IPS-NIHi7 (cell line): ENCODE measurements at regions not wholly inside any gene's neighbourhood (a gene's known extent, or its start where the extent isn't known, plus 50 kb on each side); places are given as distances from the start of the nearest gene placed in this dataset.
"Not testable (repeated sequence)": the region's sequence is repeated elsewhere in the genome, so short reads cannot be mapped to it uniquely, and the experiment has no call there.

ENCODE experiments used
- DNase-seq: peaks from one replicate; pipeline ENCODE4 v3.0.0; 2012; ENCODE audit warnings: mixed read lengths; ENCODE audit errors: extremely low spot score

GRCh38 chr7:408751-409311, 110.8 kb downstream of the PDGFA start:
- no peak for DNase-seq

GRCh38 chr7:409339-410281, 110.0 kb downstream of the PDGFA start:
- DNase-seq = no peak

- no peak for DNase-seq
Measured at GRCh38 chr7:410395-410910, 109.2 kb downstream of the PDGFA start.

DNA sequence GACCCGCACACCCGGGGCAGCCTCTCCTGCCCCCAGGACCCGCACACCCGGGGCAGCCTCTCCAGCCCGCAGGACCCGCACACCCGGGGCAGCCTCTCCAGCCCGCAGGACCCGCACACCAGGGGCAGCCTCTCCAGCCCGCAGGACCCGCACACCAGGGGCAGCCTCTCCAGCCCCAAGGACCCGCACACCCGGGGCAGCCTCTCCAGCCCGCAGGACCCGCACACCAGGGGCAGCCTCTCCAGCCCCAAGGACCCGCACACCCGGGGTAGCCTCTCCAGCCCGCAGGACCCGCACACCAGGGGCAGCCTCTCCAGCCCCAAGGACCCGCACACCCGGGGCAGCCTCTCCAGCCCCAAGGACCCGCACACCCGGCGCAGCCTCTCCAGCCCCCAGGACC, 108.5 kb downstream of the PDGFA start:
- DNase-seq = not testable (repeated sequence)

DNA sequence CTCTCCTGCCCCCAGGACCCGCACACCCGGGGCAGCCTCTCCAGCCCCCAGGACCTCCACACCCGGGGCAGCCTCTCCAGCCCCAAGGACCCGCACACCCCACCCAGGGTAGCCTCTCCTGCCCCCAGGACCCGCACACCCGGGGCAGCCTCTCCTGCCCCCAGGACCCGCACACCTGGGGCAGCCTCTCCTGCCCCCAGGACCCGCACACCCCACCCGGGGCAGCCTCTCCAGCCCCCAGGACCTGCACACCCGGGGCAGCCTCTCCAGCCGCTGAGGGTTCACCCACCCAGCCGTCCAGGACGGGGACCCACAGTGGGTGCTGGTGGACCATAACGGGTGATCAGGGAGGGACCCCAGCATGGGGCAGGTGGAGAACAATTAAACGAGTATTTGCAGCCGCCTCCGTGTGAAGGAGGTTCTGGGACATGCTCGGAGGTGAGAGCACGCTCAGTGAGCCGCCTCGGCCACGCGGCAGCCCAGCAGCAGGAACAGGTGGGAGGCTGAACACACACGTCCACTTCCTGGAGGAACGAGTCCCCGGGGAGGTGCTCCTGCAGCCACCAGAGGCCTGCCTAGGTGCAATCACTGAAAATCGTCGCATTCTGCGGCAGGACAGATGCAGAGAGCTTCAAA, 107.9 kb downstream of the PDGFA start:
- no peak for DNase-seq

DNA sequence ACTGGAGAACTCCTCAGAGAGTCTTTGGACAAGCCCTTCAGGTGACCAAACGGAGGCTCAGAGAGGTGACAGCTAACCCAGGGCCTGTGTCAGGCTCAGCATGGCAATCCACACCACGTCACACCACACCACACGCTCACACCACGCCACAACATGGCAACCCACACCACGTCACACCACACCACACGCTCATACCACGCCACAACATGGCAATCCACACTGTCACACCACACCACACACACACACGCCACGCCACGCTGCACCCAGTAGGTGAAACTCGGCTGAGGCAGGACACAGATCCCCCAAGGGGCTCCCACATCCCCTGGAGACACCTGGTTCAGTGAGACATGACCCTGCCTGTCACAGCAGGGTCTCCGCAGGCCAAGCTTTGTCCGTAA, 107.3 kb downstream of the PDGFA start:
- DNase-seq = no peak

DNA sequence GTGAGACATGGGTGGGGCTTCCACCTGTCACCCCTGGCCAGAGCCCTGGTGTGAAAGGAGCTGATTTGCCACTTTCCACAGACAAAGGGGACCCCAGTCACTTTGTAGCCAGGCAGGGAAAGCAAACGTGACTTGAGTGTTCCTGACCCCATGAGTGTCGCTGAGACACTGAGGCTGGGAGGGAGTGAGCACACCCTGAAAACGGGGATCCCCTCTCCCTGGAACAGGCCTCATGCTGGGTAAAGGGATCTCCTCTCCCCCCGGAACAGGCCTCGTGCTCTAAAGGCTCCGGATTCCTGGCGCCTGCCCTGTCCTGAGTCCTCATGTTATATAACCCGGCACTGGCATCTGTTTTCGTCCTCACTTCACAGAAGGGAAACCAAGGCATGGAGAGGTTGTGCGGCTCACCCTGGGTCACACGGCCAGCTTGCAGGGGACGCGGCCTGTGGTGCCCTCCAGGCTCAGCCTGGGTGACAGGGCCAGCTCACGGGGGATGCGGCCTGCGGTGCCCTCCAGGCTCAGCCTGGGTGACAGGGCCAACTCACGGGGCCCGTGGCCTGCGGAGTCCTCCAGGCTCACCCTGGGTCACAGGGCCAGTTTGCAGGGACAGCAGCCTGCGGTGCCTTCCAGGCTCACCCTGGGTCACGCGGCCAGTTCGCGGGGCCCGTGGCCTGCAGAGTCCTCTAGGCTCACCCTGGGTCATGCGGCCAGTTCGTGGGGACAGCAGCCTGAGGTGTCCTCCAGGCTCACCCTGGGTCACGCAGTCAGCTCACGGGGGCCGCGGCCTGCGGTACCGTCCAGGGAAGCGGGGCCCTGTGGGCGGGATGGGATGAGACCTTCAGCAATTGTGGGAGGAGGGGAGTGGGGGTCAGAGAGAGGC, 104.7 kb downstream of the PDGFA start:
- DNase-seq = no peak

GRCh38 chr7:415646-416525, 103.8 kb downstream of the PDGFA start:
- no peak for DNase-seq

- no peak for DNase-seq
Measured at GRCh38 chr7:416761-417624, 102.7 kb downstream of the PDGFA start.

DNA sequence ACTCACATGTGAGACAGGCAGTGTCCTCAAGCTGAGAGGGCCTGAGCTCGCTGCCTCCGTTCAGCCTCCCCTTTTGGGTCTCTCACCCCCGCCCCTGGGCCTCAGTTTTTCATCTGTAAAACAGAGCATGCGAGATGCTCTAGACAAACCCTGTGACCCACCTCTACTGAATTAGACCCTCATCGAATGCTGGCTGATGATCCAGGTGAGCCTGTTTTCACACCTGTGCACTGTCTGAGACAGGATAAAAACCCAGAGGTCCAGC, 102.1 kb downstream of the PDGFA start:
- DNase-seq = no peak

DNA sequence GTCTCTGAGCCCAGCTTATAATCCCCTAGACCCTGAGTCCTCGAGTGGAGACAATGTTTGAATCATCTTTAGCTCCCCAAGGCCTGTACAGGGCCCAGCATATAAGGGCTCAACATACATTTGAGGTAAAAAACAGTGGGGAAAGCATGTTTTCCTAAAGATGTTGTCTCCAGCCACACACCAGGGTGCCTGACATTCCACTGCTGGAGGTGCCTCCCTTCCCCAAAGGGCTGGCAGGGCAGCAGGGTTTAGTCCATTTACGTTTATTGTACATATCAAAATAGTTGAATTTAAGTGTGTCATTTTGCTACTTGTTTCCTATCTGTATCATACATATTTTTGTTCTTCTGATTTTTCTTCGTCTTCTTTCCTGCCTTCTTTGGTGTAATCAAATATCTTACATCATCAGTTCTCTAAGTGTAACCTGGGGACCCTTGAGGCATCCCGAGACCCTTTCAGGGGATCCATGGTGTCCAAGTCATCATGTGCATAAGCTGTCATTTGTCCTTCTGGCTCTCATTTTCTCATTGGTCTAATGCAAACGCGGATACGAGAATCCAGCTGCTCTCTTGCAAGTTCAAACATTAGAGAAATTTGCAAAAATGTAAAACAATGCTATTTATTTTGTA, 101.6 kb downstream of the PDGFA start:
- DNase-seq = no peak

GRCh38 chr7:418636-419280, 100.9 kb downstream of the PDGFA start:
- DNase-seq = no peak

- DNase-seq = no peak
Measured at GRCh38 chr7:420142-421093, 99.2 kb downstream of the PDGFA start.

GRCh38 chr7:421136-421991, 98.3 kb downstream of the PDGFA start:
- DNase-seq = peak; percentile 63

GRCh38 chr7:422191-422885, 97.3 kb downstream of the PDGFA start:
- DNase-seq = no peak

DNA sequence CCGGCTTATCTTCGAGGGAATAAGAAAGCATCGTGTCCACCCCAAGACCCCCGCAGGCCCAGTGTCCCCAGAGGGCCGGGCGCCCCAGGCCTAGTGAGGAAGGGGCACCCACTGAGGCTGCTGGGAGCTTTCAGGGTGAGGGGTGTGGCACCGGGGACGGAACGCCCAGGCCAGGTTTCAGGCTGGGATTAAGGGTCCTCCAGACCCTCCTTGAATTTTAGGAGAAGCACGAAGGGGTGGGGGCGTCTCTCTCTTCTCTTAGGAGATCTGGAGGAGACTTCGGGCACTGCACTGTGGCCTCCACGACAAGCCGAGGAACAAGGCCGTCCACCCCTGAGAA, 96.8 kb downstream of the PDGFA start:
- no peak for DNase-seq
